ENCODE measurements at regions not wholly inside any gene's neighbourhood (a gene's known extent, or its start where the extent isn't known, plus 50 kb on each side); places are given as distances from the start of the nearest gene placed in this dataset.
"Not testable (repeated sequence)": the region's sequence is repeated elsewhere in the genome, so short reads cannot be mapped to it uniquely, and the experiment has no call there.

DNA sequence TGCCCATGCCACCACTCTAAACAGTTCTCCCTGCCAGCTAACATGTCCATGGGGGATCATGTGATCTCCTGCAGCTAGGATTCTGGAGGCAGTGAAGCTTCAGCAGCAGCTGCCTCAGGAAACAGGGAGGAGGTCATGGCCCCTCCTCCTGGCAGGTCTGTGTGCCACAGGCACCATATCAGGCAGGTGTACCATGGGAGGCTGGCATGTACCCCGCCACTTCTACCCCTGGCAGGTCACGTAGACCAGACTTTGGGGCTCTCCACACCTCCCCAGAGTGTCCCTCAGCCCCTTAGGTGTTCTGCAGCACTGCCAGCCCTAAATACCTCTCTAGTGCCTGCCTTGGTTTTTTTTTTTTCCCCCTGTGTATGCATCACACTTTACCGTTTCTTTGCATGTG is 110.5 kb upstream of the FAM47C start:
- WGBS, 5 donors = 73 to 100% (median 90%) methylated on average over 1 to 3 of the region's 3 CpGs
- H3K27ac ChIP-seq = no peak overlapping the region
- no peak overlapping the region for H3K4me3 ChIP-seq
- H3K4me1 ChIP-seq = no peaks in the 10 kb centered on the region
- TF ChIP-seq EP300 (IDR thresholded peaks at IDR 0.05) (no peak), POLR2AphosphoS5 (IDR thresholded peaks at IDR 0.05) (no peak), POLR2A (IDR thresholded peaks at IDR 0.05) (no peak)
- TF ChIP-seq, protein P1, sequence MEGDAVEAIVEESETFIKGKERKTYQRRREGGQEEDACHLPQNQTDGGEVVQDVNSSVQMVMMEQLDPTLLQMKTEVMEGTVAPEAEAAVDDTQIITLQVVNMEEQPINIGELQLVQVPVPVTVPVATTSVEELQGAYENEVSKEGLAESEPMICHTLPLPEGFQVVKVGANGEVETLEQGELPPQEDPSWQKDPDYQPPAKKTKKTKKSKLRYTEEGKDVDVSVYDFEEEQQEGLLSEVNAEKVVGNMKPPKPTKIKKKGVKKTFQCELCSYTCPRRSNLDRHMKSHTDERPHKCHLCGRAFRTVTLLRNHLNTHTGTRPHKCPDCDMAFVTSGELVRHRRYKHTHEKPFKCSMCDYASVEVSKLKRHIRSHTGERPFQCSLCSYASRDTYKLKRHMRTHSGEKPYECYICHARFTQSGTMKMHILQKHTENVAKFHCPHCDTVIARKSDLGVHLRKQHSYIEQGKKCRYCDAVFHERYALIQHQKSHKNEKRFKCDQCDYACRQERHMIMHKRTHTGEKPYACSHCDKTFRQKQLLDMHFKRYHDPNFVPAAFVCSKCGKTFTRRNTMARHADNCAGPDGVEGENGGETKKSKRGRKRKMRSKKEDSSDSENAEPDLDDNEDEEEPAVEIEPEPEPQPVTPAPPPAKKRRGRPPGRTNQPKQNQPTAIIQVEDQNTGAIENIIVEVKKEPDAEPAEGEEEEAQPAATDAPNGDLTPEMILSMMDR (IDR thresholded peaks at IDR 0.05) = no peak
- no peak for DNase-seq
- no peaks in the 10 kb centered on the region for H3K9me3 ChIP-seq
- intact Hi-C loops (cut with DNase I; ENCODE audit: low total_unique reads) = no loop called here
- no peaks in the 10 kb centered on the region for H3K27me3 ChIP-seq
- H3K36me3 ChIP-seq = no peaks in the 10 kb centered on the region

DNA sequence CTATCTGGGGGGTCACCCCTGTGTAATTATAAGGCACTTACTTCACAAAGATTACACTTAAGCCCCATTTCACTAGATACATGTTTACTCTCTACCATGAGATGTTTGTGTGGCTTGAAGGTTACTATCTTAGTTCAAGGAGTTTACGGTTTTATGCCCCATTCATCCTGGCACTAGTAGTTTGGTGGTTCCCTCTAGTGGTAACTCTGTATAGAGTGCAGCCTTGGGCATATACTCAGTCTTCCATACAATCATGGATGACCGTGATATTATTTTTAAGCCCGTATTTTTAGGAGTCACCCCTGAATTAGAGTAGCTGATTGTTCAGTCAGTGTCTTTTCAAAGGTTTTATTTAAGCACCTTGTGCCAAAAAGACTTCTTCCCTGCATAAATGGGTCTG is 109.9 kb upstream of the FAM47C start:
- WGBS, 5 donors = 30 to 48% (median 40%) methylated on average over 3 of the region's 3 CpGs
- H3K9me3 ChIP-seq = no peaks in the 10 kb centered on the region
- TF ChIP-seq POLR2AphosphoS5 (IDR thresholded peaks at IDR 0.05) = no peak
- TF ChIP-seq, protein P1 (IDR thresholded peaks at IDR 0.05) = peak in 1 of 7 experiments; percentile 14

DNA sequence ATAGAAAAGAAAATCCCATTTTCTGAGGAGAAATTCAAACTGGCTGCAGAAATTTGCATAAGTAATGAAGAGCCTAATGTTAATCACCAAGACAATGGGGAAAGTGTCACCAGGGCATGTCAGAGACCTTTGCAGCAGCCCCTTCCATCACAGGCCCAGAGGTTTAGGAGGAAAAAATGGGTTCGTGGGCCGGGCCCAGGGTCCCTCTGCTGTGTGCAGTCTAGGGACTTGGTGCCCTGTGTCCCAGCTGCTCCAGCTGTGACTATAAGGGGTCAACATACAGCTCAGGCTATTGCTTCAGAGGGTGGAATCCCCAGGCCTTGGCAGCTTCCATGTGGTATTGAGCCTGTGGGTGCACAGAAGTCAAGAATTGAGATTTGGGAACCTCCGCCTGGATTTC is 103.6 kb upstream of the FAM47C start:
- intact Hi-C loops (cut with DNase I; ENCODE audit: low total_unique reads); H3K27me3 ChIP-seq; H3K9me3 ChIP-seq; DNase-seq; H3K27ac ChIP-seq; H3K36me3 ChIP-seq; H3K4me1 ChIP-seq; H3K4me3 ChIP-seq: not testable (repeated sequence)
- WGBS, 5 donors = 83 to 100% (median 95%) methylated on average over 1 to 3 of the region's 3 CpGs

More for the DNA sequence above, 109.9 kb upstream of the FAM47C start:
- Histone ChIP-seq H3K4me1 (no peaks in the 10 kb centered on the region), H3K27me3 (no peaks in the 10 kb centered on the region), H3K27ac (no peak overlapping the region), H3K4me3 (no peak overlapping the region), H3K36me3 (no peaks in the 10 kb centered on the region)
- intact Hi-C loops (cut with DNase I; ENCODE audit: low total_unique reads) = no loop called here
- DNase-seq = peak in 1 of 2 donors; percentile 6

DNA sequence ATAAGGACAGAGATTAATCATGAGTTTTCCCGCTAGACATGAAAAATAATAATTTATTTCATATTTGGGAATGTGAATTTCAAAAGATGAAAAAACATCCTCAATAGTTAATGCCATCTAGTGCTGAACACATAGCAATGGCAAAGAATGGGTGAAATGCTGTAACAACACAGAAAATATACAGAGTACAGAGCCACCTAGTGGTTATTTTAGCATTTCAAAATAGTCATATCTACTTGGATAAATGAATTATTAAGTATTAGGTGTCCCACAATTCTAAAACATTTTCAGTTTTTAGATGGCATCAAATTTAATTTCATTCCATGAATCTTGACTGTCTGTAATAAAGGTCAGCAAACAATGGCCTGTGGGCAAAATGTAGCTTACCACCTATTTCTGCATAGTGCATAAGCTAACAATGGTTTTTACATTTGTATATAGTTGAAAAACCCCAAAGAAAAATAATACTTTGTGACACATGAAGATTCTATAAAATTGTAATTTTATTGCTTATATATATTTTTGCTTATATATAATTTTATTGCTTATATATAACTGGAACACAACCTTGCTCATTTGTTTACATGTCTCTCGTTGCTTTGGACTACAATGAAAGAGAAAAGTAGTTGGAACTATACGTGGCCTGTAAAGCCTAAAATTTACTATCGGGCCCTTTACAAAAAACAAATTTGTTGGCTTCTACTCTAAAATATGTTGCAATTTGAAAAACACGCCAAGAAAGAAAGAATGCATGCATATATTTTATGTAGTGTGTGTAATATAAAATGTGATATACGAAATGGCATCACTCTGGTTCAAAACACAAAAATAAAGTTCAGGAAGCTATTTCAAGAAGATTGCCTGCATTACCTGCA is 99.1 kb upstream of the FAM47C start:
- no peak for TF ChIP-seq POLR2AphosphoS5 (IDR thresholded peaks at IDR 0.05)
- TF ChIP-seq, protein P1 (IDR thresholded peaks at IDR 0.05) = peak in 2 of 7 experiments; percentile 23 to 31

DNA sequence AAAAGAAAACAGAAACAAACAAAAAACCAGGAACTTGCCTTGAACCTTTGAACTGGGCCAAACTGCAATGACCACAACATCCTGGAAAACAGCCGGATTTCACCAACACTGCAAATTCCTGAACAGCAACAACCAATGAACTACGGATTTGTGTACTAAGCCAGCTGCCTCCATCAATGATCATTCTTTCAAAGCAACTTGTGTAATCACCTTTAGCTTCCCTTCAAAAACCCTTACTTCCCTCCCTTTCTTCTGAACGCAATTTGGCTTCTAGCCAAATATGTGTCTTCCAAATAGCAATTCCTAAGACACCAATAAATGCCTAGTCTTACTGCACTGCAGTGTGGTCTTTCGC is 98.5 kb upstream of the FAM47C start:
- Histone ChIP-seq H3K27ac (no peak overlapping the region), H3K4me1 (no peaks in the 10 kb centered on the region), H3K36me3 (no peaks in the 10 kb centered on the region), H3K4me3 (no peak overlapping the region), H3K27me3 (no peaks in the 10 kb centered on the region), H3K9me3 (peaks cover 0 to 7% (median 1%) of the 10 kb centered on the region in 4 donors)
- TF ChIP-seq POLR2A (IDR thresholded peaks at IDR 0.05) (no peak), POLR2AphosphoS5 (IDR thresholded peaks at IDR 0.05) (no peak), EP300 (IDR thresholded peaks at IDR 0.05) (no peak)
- TF ChIP-seq, protein P1 (IDR thresholded peaks at IDR 0.05) = no peak
- intact Hi-C loops (cut with DNase I; ENCODE audit: low total_unique reads) = no loop called here
- DNase-seq = peak in 1 of 2 donors; percentile 2
- 36 to 46% (median 39%) methylated on average over 4 of the region's 4 CpGs for WGBS, 5 donors

More for the DNA sequence above, 99.1 kb upstream of the FAM47C start:
- DNase-seq = peak in 1 of 2 donors; percentile 30
- intact Hi-C loops (cut with DNase I; ENCODE audit: low total_unique reads) = no loop called here
- no peak overlapping the region for H3K4me3 ChIP-seq
- H3K36me3 ChIP-seq = no peaks in the 10 kb centered on the region
- whole genome bisulfite sequencing, 5 donors = 53 to 67% (median 63%) methylated on average over 6 of the region's 6 CpGs
- H3K9me3 ChIP-seq = peaks cover 0 to 10% (median 3%) of the 10 kb centered on the region in 4 donors
- H3K27ac ChIP-seq = no peak overlapping the region
- no peaks in the 10 kb centered on the region for H3K4me1 ChIP-seq
- H3K27me3 ChIP-seq = no peaks in the 10 kb centered on the region
